Activated CD4-positive, alpha-beta T cell treated with anti-CD3 and anti-CD28 coated beads, Interleukin-2, amount 50 U/mL, for 48 hours (primary cell): ENCODE measurements at regions not wholly inside any gene's neighbourhood (a gene's known extent, or its start where the extent isn't known, plus 50 kb on each side); places are given as distances from the start of the nearest gene placed in this dataset.
A peak's percentile ranks its signal among the peaks of the same experiment; 100 is the strongest.

Source experiments
- DNase-seq, 2 experiments: peaks; one replicate each; pipeline ENCODE4 v3.0.0-alpha.2; 2020

GRCh38 chr9:1791191-1791590 lies 224.0 kb upstream of the SMARCA2 start:
- no peak for DNase-seq

GRCh38 chr9:1794547-1795270 lies 220.4 kb upstream of the SMARCA2 start:
- no peak for DNase-seq

- DNase-seq = no peak
Observed at GRCh38 chr9:1804128-1804865, 210.8 kb upstream of the SMARCA2 start.

GRCh38 chr9:1829719-1830118 lies 185.4 kb upstream of the SMARCA2 start:
- no peak for DNase-seq

GRCh38 chr9:1832960-1833359 lies 182.2 kb upstream of the SMARCA2 start:
- DNase-seq = no peak

GRCh38 chr9:1837453-1838084 lies 177.6 kb upstream of the SMARCA2 start:
- peak; percentile 14 to 28 for DNase-seq

GRCh38 chr9:1839909-1840308 lies 175.2 kb upstream of the SMARCA2 start:
- no peak for DNase-seq

- no peak for DNase-seq
Observed at GRCh38 chr9:1845425-1845824, 169.7 kb upstream of the SMARCA2 start.

GRCh38 chr9:1855726-1856125 lies 159.4 kb upstream of the SMARCA2 start:
- DNase-seq = no peak

- no peak for DNase-seq
Observed at GRCh38 chr9:1857808-1858207, 157.3 kb upstream of the SMARCA2 start.

- DNase-seq = peak; percentile 26 to 43
Observed at GRCh38 chr9:1869843-1870242, 145.3 kb upstream of the SMARCA2 start.

- DNase-seq = no peak
Observed at GRCh38 chr9:1870915-1871314, 144.2 kb upstream of the SMARCA2 start.

GRCh38 chr9:1871626-1872419 lies 143.3 kb upstream of the SMARCA2 start:
- DNase-seq = no peak

- DNase-seq = no peak
Observed at GRCh38 chr9:1875251-1875851, 139.8 kb upstream of the SMARCA2 start.

GRCh38 chr9:1875921-1876448 lies 139.2 kb upstream of the SMARCA2 start:
- peak; percentile 87 to 90 for DNase-seq

GRCh38 chr9:1876891-1877496 lies 138.2 kb upstream of the SMARCA2 start:
- peak in 1 of 2 experiments; percentile 43 for DNase-seq

GRCh38 chr9:1877951-1878350 lies 137.2 kb upstream of the SMARCA2 start:
- DNase-seq = no peak

GRCh38 chr9:1878811-1879210 lies 136.3 kb upstream of the SMARCA2 start:
- no peak for DNase-seq

- DNase-seq = peak in 1 of 2 experiments; percentile 28
Observed at GRCh38 chr9:1879501-1879900, 135.6 kb upstream of the SMARCA2 start.

GRCh38 chr9:1880038-1880565 lies 135.0 kb upstream of the SMARCA2 start:
- DNase-seq = peak; percentile 20 to 29

- no peak for DNase-seq
Observed at GRCh38 chr9:1881708-1882295, 133.3 kb upstream of the SMARCA2 start.
